ENCODE measurements at regions not wholly inside any gene's neighbourhood (a gene's known extent, or its start where the extent isn't known, plus 50 kb on each side); places are given as distances from the start of the nearest gene placed in this dataset.

DNA sequence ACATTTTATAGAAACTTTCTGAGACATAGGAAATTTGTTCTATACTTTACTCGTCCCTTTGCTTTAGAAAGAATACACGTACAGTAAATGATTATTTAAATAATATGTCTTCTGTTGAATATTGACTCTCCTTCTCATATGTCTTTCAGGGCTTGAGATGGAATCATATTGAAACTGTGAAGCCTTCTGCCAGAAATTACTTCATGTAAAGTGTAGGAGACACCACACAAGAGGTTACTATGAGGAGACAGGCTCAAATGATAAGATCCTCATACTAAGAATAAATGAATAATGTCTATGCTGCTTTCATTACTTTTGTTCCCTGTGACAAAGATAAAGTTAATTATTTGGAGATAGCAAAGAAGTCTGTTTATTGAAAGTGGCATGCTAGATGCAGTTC lies 1240.3 kb upstream of the MAP3K7 start:
- TF ChIP-seq EZH2 (IDR thresholded peaks at IDR 0.05; ENCODE audit: low read depth), result no peak
- TF ChIP-seq, protein P1, sequence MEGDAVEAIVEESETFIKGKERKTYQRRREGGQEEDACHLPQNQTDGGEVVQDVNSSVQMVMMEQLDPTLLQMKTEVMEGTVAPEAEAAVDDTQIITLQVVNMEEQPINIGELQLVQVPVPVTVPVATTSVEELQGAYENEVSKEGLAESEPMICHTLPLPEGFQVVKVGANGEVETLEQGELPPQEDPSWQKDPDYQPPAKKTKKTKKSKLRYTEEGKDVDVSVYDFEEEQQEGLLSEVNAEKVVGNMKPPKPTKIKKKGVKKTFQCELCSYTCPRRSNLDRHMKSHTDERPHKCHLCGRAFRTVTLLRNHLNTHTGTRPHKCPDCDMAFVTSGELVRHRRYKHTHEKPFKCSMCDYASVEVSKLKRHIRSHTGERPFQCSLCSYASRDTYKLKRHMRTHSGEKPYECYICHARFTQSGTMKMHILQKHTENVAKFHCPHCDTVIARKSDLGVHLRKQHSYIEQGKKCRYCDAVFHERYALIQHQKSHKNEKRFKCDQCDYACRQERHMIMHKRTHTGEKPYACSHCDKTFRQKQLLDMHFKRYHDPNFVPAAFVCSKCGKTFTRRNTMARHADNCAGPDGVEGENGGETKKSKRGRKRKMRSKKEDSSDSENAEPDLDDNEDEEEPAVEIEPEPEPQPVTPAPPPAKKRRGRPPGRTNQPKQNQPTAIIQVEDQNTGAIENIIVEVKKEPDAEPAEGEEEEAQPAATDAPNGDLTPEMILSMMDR (conservative IDR thresholded peaks at IDR 0.05), result no peak
